Natural killer cell (primary cell): ENCODE measurements at regions not wholly inside any gene's neighbourhood (a gene's known extent, or its start where the extent isn't known, plus 50 kb on each side); places are given as distances from the start of the nearest gene placed in this dataset.

Source experiments
- ATAC-seq, 3 donors: fragments of 150-1000 bp in 2 of 3; fragments of 200-7000 bp in 1 of 3; cut with Tn5 transposase; 1 replicate in 1 of 3; 2 replicates in 2 of 3; pipeline ENCODE4 v1.10.0; 2021; ENCODE audit warnings: mild to moderate bottlenecking in 2 of 3, moderate library complexity in 2 of 3
- DNase-seq, 2 donors: peaks; one replicate each; pipeline versions ENCODE4 v3.0.0 to v3.0.0-alpha.2; 2013 to 2021; ENCODE audit warnings: mixed read lengths in 1 of 2
- H3K27ac ChIP-seq: one replicate; pipeline ENCODE4 v1.5.1; 2013; ENCODE audit warnings: mild to moderate bottlenecking, low read length
- H3K27me3 ChIP-seq: one replicate; pipeline ENCODE4 v1.6.1; 2013; ENCODE audit warnings: low read length; ENCODE audit not compliant: control insufficient read depth, insufficient read depth
- H3K36me3 ChIP-seq: one replicate; pipeline ENCODE4 v1.6.1; 2013; ENCODE audit warnings: low read length; ENCODE audit not compliant: control insufficient read depth, insufficient read depth
- H3K4me1 ChIP-seq: one replicate; pipeline ENCODE4 v1.6.1; 2013; ENCODE audit warnings: low read length; ENCODE audit not compliant: control insufficient read depth, insufficient read depth
- H3K4me3 ChIP-seq: one replicate; pipeline ENCODE4 v1.5.1; 2013; ENCODE audit warnings: low read length
- H3K9me3 ChIP-seq: one replicate; pipeline ENCODE4 v1.6.1; 2013; ENCODE audit warnings: low read length; ENCODE audit not compliant: control insufficient read depth, insufficient read depth
- H3K27ac Mint-ChIP-seq, 2 donors: one replicate each; pipeline ENCODE4 v1.8.0; 2022; ENCODE audit warnings: mild to moderate bottlenecking in 2 of 2, mixed read lengths in 2 of 2, moderate library complexity in 1 of 2
- H3K27me3 Mint-ChIP-seq, 2 donors: one replicate each; pipeline ENCODE4 v1.8.0; 2022; ENCODE audit warnings: low read depth in 2 of 2, mixed read lengths in 2 of 2
- H3K36me3 Mint-ChIP-seq: one replicate; pipeline ENCODE4 v1.8.0; 2022; ENCODE audit warnings: mixed read lengths
- H3K4me1 Mint-ChIP-seq, 2 donors: one replicate each; pipeline ENCODE4 v1.8.0; 2022; ENCODE audit warnings: mixed read lengths in 2 of 2
- H3K4me3 Mint-ChIP-seq: one replicate; pipeline ENCODE4 v1.8.0; 2022; ENCODE audit warnings: mild to moderate bottlenecking, moderate library complexity, mixed read lengths
- H3K9me3 Mint-ChIP-seq, 2 donors: one replicate each; pipeline ENCODE4 v1.8.0; 2022; ENCODE audit warnings: mixed read lengths in 2 of 2
- WGBS: methylation state at CpG from one replicate; pipeline ENCODE4 v1.1.7; 2013; ENCODE audit warnings: missing lambda C conversion rate; ENCODE audit not compliant: insufficient coverage; 5-methylcytosine and 5-hydroxymethylcytosine counted together
- intact Hi-C: fragments of 100-400 bp; cut with micrococcal nuclease; formaldehyde crosslinking; loops from one replicate; pipeline ENCODE4 v1.14.2; 2022
- TF ChIP-seq, protein P1 (sequence below): fragments of 200-600 bp; IDR thresholded peaks from one replicate; pipeline ENCODE4 v1.8.0; 2022; ENCODE audit warnings: antibody characterized with exemption

DNA sequence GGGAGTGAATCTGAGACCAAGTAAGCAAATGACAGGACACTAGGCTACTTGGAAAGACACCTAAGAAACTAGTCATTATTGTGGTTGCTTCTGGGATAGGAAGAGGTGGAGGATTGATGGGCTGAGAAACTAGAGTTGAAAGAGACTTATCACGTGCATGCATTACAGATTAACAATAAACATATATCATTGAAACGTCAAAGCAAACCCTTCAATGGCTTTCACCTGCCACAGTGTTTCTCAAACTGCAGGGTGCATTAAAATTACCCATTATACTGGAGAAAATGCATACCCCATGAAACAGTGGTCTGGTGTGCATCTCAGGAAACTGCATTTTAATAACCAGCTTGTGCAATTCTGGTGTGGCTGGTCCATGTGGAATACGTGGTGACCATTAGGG is 318.8 kb downstream of the SMAD2 start:
- TF ChIP-seq, protein P1, sequence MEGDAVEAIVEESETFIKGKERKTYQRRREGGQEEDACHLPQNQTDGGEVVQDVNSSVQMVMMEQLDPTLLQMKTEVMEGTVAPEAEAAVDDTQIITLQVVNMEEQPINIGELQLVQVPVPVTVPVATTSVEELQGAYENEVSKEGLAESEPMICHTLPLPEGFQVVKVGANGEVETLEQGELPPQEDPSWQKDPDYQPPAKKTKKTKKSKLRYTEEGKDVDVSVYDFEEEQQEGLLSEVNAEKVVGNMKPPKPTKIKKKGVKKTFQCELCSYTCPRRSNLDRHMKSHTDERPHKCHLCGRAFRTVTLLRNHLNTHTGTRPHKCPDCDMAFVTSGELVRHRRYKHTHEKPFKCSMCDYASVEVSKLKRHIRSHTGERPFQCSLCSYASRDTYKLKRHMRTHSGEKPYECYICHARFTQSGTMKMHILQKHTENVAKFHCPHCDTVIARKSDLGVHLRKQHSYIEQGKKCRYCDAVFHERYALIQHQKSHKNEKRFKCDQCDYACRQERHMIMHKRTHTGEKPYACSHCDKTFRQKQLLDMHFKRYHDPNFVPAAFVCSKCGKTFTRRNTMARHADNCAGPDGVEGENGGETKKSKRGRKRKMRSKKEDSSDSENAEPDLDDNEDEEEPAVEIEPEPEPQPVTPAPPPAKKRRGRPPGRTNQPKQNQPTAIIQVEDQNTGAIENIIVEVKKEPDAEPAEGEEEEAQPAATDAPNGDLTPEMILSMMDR = no peak
- ATAC-seq = no peak
- Histone ChIP-seq H3K4me1 (no peaks in the 10 kb centered on the region), H3K9me3 (no peaks in the 10 kb centered on the region), H3K27me3 (no peaks in the 10 kb centered on the region), H3K4me3 (no peak overlapping the region), H3K36me3 (no peaks in the 10 kb centered on the region), H3K27ac (no peak overlapping the region)
- Mint-ChIP-seq H3K27ac (no peak overlapping the region), H3K27me3 (peaks cover 0 to 8% of the 10 kb centered on the region in 2 donors), H3K4me1 (no peaks in the 10 kb centered on the region), H3K9me3 (peaks cover 0 to 3% of the 10 kb centered on the region in 2 donors), H3K4me3 (no peak overlapping the region), H3K36me3 (no peaks in the 10 kb centered on the region)
- WGBS = 48% methylated on average over 3 of the region's 3 CpGs
- intact Hi-C loops = no loop called here
- DNase-seq = no peak

DNA sequence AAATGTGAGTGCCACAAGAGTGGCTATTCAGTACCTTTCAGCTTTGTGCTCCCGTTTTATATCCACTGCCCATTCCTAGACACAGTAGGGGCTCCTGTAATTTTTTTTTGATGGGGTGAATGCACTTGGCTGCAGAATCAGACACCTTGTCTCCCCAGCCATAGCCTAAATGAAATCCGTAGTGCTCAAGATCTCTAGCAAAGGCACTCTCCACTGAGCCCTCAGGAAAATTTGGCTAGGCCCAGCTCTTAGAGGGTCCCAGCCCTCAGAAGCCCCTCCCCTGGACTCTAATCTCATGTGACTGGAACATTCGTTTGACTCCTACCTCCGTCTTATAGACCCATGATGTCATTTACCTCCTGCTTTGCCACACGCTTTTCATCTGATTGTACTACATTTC is 323.9 kb downstream of the SMAD2 start:
- Mint-ChIP-seq H3K9me3 (peaks cover 0 to 3% of the 10 kb centered on the region in 2 donors), H3K36me3 (no peaks in the 10 kb centered on the region), H3K27me3 (peaks cover 0 to 4% of the 10 kb centered on the region in 2 donors), H3K4me1 (no peaks in the 10 kb centered on the region), H3K27ac (no peak overlapping the region), H3K4me3 (no peak overlapping the region)
- DNase-seq = no peak
- H3K27ac ChIP-seq = no peak overlapping the region
- no peaks in the 10 kb centered on the region for H3K9me3 ChIP-seq
- H3K4me1 ChIP-seq = no peaks in the 10 kb centered on the region
- intact Hi-C loops = no loop called here
- no peak for ATAC-seq
- H3K27me3 ChIP-seq = no peaks in the 10 kb centered on the region
- no peaks in the 10 kb centered on the region for H3K36me3 ChIP-seq
- TF ChIP-seq, protein P1 = no peak
- 85% methylated on average over 4 of the region's 5 CpGs for WGBS
- no peak overlapping the region for H3K4me3 ChIP-seq

DNA sequence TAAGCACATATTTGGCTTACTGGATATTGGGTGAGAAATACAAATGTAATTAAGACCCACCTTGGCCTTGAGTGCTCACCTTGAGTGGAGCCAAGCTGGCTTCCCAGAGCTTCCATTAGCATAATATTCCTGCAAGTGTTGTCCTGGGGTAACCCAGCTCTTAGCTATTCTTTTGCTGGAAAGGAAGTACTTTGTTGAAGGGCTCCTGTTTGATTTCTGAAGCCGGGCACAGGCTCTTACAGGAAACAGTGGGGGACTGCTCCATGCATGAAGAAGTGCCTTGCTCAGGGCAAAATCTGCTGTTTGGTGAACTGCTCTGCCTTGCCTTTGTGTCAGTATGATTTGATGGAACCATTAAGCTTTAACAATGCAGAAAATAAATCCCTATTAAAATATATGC is 325.4 kb downstream of the SMAD2 start:
- H3K27me3 Mint-ChIP-seq = no peaks in the 10 kb centered on the region
- no peak overlapping the region for H3K4me3 ChIP-seq
- ATAC-seq (no peak), DNase-seq (no peak)
- H3K4me1 Mint-ChIP-seq = peaks cover 0 to 6% of the 10 kb centered on the region in 2 donors
- H3K4me1 ChIP-seq = no peaks in the 10 kb centered on the region
- no peak overlapping the region for H3K27ac Mint-ChIP-seq
- no peaks in the 10 kb centered on the region for H3K36me3 ChIP-seq
- no peaks in the 10 kb centered on the region for H3K9me3 ChIP-seq
- TF ChIP-seq, protein P1 = no peak
- H3K36me3 Mint-ChIP-seq = no peaks in the 10 kb centered on the region
- no peaks in the 10 kb centered on the region for H3K27me3 ChIP-seq
- no peak overlapping the region for H3K27ac ChIP-seq
- WGBS = 8% methylated on average over 1 of the region's 1 CpG
- no peak overlapping the region for H3K4me3 Mint-ChIP-seq
- peaks cover 4 to 5% of the 10 kb centered on the region in 2 donors for H3K9me3 Mint-ChIP-seq
- intact Hi-C loops = no loop called here

DNA sequence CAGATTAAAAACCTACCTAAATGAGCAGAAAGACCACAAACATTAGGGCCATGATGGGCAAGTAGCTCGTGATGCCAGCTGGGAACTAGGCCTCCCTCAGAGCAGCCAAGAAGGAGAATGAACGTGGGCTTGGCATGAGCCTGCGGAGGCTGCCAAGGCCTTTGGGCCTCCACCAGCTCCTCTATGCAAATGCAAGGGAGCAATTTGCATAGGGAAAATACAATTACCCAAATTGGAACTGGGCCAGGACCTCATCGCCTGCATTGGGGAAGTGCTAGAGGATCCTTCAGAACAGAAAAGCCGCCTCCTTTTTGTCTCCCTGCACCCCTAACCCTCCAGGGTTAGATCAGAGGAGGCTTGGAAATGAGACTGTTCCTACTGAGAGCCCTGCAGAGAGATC is 326.4 kb downstream of the SMAD2 start:
- Mint-ChIP-seq H3K4me3 (no peak overlapping the region), H3K27me3 (no peaks in the 10 kb centered on the region), H3K36me3 (no peaks in the 10 kb centered on the region), H3K4me1 (peaks cover 0 to 6% of the 10 kb centered on the region in 2 donors), H3K9me3 (peaks cover 4 to 5% of the 10 kb centered on the region in 2 donors), H3K27ac (no peak overlapping the region)
- TF ChIP-seq, protein P1 = no peak
- no peaks in the 10 kb centered on the region for H3K36me3 ChIP-seq
- DNase-seq (no peak), ATAC-seq (no peak)
- 68% methylated on average over 5 of the region's 5 CpGs for WGBS
- no peak overlapping the region for H3K27ac ChIP-seq
- H3K4me1 ChIP-seq = no peaks in the 10 kb centered on the region
- no peaks in the 10 kb centered on the region for H3K9me3 ChIP-seq
- H3K4me3 ChIP-seq = no peak overlapping the region
- intact Hi-C loops = no loop called here
- H3K27me3 ChIP-seq = no peaks in the 10 kb centered on the region
